ENCODE measurements at regions not wholly inside any gene's neighbourhood (a gene's known extent, or its start where the extent isn't known, plus 50 kb on each side); places are given as distances from the start of the nearest gene placed in this dataset.

DNA sequence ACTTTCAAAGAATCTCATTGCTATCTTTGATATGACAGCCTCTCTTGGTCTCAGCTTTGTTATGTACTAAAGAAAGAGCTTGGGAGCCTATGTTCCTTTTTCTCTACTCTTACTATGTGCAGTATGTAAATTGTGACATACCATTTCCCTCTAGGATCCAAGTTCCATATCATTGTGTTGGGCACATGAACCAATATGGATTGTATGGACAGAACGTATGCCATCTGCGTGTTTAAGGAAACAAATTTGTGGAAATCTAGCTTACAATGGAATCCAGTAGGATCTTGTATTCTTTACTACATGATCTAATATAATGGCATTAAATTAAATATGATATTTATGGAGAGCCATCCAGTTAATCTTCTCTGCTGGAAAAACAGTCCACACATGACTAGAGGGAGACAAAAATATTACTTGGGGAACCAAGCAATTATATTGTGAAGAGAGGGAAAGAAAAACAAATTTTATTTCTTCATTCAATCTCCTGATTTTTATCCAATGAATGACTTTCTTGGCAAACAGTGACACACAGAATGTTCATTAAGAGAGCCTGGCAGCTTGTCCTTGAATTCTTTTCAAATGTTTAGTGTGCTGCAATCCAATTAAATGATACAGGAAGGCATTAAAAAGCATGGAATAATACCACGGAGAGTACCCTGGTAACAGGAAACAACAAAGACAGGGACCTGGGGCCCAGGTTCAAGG, 106.5 kb upstream of the DAB1 start:
- DNase-seq: no peak

DNA sequence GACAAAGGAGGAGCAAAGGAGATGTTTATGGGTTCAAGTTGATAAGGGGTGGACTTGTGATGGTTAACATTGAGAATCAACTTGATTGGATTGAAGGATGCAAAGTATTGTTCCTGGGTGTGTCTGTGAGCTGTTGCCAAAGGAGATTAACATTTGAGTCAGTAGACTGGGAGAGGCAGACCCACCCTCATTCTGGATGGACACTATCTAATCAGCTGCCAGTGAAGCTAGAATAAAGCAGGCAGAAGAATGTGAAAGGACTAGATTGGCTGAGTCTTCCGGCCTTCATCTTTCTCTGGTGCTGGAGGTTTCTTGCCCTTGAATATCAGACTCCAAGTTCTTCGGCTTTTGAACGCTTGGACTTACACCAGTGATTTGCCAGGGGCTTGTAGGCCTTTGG, 98.7 kb upstream of the DAB1 start:
- DNase-seq: no peak

DNA sequence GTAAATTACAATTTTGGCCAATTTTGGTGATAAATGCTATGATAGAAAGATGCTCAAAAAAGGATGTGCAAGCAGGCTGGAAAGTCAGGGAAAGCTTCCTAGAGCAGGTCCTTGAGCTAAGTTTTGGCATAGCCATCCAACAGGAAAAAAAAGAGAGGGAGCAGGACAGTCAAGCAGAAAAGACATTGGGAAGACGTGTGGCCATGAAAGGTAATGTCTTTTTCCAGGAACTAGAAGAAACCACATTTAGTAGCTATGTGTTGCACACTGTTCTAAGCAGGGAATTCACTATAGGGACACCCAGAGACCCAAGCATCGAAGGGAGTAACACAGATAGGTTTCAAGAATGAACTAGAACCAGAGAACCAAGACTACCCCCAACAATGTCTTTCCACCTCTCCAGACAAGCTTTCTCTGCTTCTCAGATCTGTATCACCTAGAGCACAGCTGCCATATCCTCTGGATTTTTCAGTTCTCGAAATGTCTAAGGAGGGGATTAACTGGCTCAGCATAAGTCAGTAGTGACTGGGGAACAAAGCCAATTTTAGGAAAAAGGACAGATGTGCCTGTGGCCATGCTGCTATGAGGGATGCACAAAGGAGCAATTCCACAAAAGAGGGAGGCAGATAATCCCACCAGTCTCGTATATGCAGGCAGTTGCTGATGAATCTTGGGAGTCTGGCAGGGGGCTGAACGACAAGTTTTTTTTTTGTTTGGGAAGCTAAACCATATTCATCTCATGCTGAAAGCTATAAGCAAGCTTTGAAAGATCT, 97.1 kb upstream of the DAB1 start:
- no peak for DNase-seq

DNA sequence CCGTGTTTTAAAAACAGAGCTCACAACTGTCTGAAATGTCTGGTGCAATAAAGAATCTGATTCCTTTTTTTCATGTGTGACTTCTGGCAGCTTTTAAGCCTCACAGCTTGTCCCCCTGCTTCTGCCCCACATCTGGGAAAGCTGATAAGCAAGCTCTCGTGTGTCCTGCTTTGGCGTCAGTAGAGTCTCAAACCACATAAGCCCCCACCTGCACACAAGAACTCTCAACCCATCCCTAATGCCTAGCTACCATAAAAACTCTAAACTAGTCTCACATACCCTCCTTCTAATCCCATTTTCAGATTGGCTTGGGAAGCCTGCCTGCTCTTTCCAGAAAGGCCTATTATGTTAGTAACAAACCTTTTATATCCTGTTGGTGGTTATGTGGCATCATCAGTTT, 94.6 kb upstream of the DAB1 start:
- no peak for DNase-seq

DNA sequence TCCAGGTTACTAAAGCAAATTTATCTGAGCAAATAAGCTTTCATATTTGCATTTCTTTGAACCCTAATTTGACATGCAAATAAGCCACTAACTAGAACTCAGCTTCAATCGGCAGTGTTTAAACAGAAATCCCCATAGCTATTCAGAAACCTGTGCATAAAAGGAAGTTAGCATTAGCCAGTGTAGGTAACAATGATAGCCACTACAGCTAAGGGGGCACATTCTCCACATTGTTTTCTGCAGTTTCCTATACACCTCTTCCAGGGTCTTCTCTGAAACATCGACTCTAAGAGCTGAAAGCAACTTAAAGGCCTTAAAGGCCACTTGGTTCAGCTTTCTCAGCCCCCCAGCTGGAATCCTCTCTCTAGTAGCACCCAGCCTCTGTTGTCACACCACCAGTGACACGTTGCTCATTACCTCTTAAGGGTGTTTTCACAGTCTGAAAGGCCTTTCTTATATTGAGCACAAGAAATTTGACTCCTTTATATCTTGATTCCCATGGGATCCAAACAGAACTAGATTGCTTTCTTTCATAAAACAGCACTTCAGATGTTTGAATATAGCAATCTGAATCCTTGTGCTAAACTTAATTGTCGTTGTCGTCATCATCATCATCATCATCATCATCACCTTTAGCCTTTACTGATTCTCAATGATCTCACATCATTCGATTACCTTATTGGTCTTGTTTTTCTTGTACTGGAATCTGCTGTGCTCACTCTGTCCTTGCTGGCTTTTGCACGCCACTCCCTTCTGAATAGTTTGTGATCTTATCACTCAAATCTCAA, 93.9 kb upstream of the DAB1 start:
- DNase-seq: no peak

DNA sequence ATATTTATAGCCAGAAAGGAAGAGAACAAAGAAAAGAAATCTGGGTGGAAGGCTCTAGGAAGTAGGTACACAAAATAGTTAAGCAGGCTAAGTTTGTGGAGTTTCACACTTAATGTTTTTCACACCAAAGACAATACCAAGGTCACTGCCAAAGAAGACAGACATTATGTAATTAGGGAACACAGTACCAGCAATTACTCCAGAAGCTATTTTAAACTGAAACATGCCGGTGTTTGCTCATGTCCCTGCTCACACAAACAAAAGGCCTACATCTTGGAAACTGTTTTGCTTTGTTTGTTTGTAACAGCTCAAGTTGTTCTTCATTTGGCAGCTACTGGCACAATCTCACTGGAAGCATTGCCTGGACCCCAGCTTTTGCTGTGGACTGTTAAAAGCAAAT, 88.5 kb upstream of the DAB1 start:
- no peak for DNase-seq

DNA sequence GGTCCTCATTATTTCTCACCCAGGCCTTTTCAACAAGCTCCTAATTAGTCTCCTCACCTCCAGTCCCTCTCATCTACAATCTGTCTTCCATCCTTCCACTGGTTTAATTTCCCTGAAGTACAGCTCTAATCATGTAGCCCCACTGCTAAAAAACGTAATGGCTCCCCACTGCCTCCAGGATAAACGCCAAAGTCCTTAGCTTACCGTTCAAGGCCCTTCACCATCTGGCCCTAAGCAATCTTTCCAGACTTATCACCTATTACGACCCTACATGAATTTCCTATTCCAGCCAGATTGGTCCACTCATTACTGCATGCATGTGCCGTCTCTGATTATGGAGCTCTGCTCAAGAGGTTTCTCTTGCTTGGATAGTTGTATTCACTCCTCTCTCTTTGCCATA, 83.1 kb upstream of the DAB1 start:
- DNase-seq: no peak

DNA sequence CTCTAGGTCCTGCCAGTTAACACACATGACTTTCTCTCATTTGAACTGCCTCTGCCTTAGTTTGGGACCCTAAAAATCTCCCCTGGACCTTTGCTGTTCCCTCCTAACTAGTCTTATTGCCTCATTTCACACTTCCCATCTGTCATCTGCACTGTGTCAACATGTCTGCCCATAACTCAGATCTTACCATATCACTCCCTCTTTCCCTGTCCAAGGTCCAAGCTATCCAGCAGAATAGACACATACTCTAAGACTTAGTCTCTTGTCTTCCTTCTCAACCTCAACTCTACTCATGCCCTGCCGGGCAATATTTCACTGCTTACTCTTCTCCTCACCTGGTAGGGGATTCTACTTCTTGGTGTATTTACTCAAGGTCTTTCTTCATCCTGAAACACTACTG, 79.5 kb upstream of the DAB1 start:
- DNase-seq: no peak

DNA sequence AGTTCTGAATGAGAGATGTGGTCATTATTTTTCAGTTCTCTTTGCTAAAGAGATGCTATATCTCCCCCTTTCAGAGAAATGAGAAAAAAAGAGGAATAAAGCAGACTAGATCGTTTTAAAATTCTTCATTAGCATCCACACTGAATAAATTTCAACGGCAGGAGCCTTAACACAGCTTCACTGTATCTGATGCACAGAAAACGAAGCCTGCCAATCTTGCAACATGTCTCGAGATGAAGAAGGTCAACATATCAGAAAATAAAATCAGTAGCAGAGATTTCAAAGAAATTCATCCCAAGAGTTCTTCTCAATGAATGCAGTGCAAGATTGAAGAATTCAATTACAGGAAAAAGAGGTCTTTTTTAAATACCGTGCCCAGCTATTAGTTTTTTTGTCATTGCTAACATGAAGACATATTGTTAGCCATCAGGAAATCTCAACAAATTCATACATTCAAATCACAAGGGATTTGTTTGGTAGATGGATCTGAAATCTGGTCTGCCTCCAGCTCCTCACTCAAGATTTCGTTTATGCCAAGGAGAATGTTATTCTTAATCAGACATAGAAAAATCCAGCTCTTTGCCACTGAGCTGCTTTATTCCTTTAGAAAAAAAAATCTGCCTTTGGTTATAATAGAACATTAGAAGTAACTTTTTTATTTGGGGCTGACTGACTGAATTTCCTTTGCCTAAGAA, 76.4 kb upstream of the DAB1 start:
- no peak for DNase-seq

DNA sequence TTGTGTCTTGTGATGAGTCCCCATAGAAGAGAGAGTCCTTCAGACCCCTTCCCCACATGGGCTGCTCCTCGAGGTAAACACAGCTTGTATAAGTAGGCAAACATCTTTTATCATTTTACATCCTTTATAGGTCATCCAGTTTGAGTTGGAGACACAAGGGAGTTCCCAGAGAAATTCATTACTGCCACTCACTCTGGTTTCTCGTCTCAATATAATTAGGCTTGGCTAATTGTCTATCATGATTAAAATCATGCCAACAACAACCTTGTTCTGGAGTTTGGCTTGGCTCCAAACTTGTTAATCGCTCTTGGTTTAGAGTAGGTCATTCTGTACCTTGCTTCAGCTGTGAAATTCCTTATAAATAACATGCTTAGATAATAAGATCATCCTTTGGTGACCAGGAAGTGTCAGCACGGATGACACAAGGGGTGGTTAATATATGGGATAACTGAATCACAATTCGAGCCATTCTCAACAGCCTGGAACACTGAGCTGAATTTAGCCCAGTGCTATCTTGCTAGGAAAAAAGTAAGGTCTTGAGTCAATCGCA, 70.7 kb upstream of the DAB1 start:
- no peak for DNase-seq

DNA sequence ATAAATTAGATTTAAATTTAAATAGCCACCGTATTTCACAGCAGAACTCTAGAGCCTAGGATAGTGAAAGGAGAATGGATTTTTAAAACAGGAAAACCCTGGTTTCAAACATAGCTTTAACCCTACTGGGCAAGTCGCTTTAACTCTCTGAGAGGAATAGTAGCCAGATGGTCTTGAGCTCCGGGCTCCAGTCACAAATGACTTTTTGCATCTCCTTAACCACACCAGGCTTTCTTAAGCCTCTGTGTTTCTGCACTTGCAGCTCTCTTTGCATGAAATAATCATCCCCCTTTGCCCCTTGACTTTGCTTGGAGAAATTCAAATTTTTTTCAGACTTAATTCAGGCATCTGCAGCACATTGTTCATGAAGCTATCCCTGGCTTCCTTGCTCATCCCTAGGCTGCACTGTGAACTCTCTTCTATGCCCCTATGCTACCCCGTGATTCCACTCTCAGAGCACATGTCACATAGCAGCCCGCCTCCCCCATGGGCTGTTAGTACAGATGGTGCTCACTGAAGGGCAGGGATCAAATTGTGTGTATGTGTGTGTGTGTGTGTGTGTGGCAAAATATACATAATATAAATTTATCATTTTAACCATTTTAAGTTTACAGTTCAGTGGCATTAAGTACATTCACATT, 68.8 kb upstream of the DAB1 start:
- DNase-seq: peak; percentile 82

DNA sequence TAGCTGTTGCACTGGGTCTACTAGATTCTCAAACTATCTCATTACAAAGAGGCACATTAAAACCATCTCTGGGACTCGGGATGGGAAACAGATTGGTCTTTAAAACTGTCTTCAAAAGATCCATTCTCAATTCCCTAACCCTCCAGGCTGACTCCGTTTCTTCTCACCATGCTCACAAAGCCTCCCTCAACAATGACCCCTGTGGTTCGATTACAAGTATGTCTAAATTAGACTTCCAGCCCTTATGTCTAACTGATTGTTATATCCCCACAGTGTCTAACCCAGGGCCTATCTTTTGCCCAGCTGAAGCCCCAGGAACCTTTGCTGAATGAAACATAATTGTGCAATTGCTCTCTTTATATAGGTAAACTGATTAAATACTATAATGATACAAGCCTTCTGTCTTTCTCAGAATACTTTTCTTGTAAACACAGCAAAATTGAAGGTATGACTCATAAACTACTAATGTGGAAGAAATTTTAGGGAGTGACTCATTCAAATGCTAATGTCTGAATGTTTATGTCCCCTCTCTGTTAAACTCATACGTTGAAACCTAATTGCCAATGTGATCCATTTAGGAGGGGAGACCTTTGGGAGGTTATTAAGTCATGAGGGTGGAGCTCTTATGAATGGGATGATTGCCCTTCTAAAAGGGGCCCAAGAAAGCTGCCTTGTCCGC, 65.6 kb upstream of the DAB1 start:
- no peak for DNase-seq

DNA sequence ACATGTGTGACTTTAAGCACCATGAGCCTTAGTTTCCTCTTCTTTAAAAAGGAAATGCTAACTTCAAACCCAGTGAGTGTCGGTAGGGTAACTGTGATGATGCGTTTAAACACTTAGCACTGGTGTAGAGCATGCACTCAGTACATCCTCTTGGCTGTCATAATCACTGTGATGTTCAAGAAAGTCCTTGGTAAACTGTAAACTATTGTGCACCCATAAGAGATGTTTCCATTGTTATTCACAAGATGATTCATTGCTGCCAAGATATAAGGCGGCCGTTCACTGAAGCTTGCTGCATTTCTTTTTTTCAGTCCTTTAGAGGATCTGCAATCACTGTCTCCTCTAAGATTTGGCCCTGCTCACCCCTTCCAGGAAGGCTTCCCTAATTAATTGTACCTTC, 61.8 kb upstream of the DAB1 start:
- no peak for DNase-seq

DNA sequence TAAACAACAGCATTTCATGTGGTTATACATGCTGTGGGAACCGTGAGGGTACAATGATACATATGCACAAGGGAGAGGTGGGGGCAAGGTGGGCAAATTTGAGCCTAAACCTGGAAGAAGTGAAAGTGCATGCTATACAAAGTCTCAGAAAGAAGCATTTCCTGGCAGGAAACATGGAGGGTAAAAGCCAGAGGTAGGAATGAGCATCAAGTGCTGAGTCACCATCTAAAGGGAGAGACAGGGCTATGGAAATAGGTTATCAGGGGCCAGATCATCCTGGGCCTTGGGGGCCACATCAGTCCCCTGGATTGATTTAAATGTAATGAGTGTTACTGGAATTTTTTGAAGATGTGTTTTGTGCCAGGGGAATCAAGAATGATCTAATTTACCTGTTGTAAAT, 60.1 kb upstream of the DAB1 start:
- DNase-seq: no peak

DNA sequence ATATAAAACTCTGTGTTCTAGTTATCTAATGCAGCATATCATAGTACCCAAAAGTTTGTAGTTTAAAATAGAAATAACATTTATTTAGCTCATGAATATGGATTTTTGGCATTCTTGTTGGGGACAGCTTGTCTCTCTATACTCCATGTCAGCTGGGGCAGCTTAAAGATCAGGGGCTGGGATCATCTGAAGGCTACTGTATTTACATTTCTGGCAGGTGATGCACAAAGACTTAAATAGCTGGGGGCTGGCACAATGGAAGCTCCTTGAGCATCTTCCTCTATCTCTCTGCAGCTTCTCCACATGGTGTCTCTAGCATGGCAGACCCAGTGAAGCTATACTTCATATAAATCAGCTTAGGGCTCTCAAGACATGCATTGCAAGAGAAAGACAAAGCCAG, 55.6 kb upstream of the DAB1 start:
- no peak for DNase-seq

DNA sequence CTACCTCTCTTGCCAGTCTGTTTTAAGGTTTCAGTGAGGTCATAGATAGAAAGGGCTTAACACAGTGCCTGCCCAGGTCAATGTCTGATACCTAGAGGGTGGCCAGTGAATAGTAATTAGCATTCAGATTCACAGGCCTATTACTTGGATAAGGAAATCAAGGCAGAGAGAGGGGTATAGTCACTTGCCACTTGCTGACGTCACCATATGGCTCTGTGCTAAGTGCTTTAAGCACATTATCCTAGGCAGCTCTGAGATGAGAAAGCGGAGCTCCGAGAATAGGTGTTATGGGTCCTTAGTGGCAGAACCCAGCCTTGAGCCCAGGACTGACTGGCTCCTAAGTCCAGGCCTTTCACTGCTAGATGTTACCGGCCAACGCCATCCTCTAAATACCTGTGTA, 51.5 kb upstream of the DAB1 start:
- DNase-seq: no peak

DNA sequence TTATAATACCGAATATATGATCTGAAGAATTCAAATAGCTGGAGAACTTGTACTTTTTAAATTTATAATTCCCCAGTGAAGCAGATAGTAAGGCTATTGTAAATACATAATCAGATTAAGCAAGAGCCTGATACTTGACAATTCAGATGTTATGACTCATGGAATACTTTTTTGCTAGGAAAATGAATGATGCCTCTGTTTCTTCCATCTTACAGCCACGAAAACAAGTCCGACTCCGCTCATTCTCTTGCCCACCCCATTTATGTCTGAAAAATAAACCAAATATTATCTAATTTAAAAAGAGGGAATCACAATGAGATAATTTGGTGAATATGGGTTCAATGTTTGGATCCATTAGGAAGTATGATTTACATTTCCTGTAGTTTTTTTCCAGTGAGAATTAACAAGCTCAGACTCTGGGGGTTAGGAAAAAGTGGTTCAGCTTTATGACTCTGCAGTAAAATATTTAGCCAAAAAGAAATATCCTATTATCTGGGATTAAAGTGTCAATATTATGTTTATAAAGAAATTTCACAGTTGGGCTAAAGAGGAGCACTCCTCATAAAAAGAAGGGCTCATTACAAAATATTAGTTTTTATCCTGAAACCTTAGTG, 50.4 kb upstream of the DAB1 start:
- no peak for DNase-seq
